ENCODE measurements at regions not wholly inside any gene's neighbourhood (a gene's known extent, or its start where the extent isn't known, plus 50 kb on each side); places are given as distances from the start of the nearest gene placed in this dataset.

- no peak for TF ChIP-seq CTCF (IDR thresholded peaks at IDR 0.05)
Measured at GRCh38 chr5:130536691-130537090, 628.4 kb downstream of the HINT1 start.

- TF ChIP-seq CTCF (IDR thresholded peaks at IDR 0.05), result no peak
Measured at GRCh38 chr5:130532786-130533185, 628.5 kb downstream of the CHSY3 start.

GRCh38 chr5:130529511-130530485, 625.5 kb downstream of the CHSY3 start:
- no peak for TF ChIP-seq CTCF (IDR thresholded peaks at IDR 0.05)

GRCh38 chr5:130529111-130529510, 624.8 kb downstream of the CHSY3 start:
- TF ChIP-seq CTCF (IDR thresholded peaks at IDR 0.05), result no peak

GRCh38 chr5:130528474-130528873, 624.2 kb downstream of the CHSY3 start:
- TF ChIP-seq CTCF (IDR thresholded peaks at IDR 0.05), result no peak

- TF ChIP-seq CTCF (IDR thresholded peaks at IDR 0.05), result no peak
Measured at GRCh38 chr5:130526708-130527107, 622.4 kb downstream of the CHSY3 start.

GRCh38 chr5:130520211-130520610, 615.9 kb downstream of the CHSY3 start:
- TF ChIP-seq CTCF (IDR thresholded peaks at IDR 0.05), result no peak

Data from LNCAP (cell line).